ENCODE measurements at regions not wholly inside any gene's neighbourhood (a gene's known extent, or its start where the extent isn't known, plus 50 kb on each side); places are given as distances from the start of the nearest gene placed in this dataset.

DNA sequence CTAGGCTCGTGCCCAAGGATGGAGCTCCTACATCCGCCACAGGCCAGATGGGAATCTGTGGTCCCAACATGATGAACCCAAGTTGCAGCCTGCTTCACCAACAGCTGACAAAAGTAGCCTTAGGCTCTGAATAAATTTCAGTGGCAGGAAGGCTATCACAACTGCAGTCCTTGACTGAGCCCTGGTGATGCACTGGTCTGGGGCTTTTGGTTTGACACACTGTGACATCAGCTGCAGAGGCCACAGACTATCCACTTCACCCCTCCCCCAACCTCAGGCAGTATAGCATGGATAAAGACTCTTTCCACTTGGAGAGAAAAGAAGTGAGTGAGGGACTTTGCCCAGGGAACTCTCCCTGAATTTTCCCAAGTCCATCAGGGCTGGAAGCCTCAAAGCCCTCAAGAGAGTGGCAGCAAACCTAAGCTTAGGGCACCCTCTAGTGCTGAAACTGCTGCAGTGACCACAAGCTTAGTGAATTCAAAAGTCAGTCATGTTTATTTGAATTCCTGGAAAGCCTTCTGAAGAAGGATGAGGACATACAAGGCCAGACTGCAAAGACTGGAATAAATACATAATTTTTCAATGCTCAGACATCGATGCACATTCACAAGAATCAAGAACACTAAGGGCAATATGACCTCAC is 135.0 kb upstream of the TENT5D start:
- Histone ChIP-seq H3K36me3 (ENCODE audit: control insufficient read depth in 2 of 2, insufficient read depth in 1 of 2, low read length in 2 of 2) (no peaks in the 10 kb centered on the region), H3K4me3 (ENCODE audit: low read depth, low read length) (no peak overlapping the region), H3K27ac (ENCODE audit: extremely low read depth, low read depth, low read length) (no peak overlapping the region), H3K4me1 (ENCODE audit: control insufficient read depth, insufficient read depth, low read length) (no peaks in the 10 kb centered on the region), H3K9me3 (ENCODE audit: control insufficient read depth, insufficient read depth, low read depth, low read length) (no peaks in the 10 kb centered on the region)
- ChIA-PET POLR2A (no interaction called here), CTCF (interaction anchor here (0.6 to 1.7 kb wide), 8 partner anchors 8 to 830 kb away, joined by 3 to 8 read pairs (median 3); no protein-coding TSS in a partner anchor)
- TF ChIP-seq IKZF3 (tag by site-specific recombination; IDR thresholded peaks at IDR 0.05), result peak; percentile 8; the same call in 1 of the 2 replicates
- no peak for TF ChIP-seq ZBTB7A (tag by site-specific recombination; IDR thresholded peaks at IDR 0.05; ENCODE audit: low read depth)
- TF ChIP-seq ZNF560 (tag by site-specific recombination; IDR thresholded peaks at IDR 0.05; ENCODE audit: borderline replicate concordance), result no peak
- no peak for TF ChIP-seq ZBTB49 (tag by site-specific recombination; IDR thresholded peaks at IDR 0.05; ENCODE audit: low read depth)
- TF ChIP-seq ZNF19 (tag by site-specific recombination; IDR thresholded peaks at IDR 0.05; ENCODE audit: low read depth), result no peak
- TF ChIP-seq ZNF423 (tag by site-specific recombination; IDR thresholded peaks at IDR 0.05), result no peak
- no peak for TF ChIP-seq ZSCAN4 (tag by site-specific recombination; IDR thresholded peaks at IDR 0.05)
- TF ChIP-seq ZNF677 (tag by site-specific recombination; IDR thresholded peaks at IDR 0.05), result no peak
- no peak for TF ChIP-seq SCRT1 (tag by site-specific recombination; IDR thresholded peaks at IDR 0.05; ENCODE audit: borderline replicate concordance)
- peak; percentile 64 for TF ChIP-seq ZNF654 (tag by site-specific recombination; IDR thresholded peaks at IDR 0.05; ENCODE audit: low read depth)
- TF ChIP-seq ZNF37A (tag by site-specific recombination; IDR thresholded peaks at IDR 0.05), result no peak
- TF ChIP-seq GLI4 (tag by site-specific recombination; IDR thresholded peaks at IDR 0.05), result no peak
- no peak for TF ChIP-seq ZNF404 (tag by site-specific recombination; IDR thresholded peaks at IDR 0.05)
- TF ChIP-seq, protein P1, sequence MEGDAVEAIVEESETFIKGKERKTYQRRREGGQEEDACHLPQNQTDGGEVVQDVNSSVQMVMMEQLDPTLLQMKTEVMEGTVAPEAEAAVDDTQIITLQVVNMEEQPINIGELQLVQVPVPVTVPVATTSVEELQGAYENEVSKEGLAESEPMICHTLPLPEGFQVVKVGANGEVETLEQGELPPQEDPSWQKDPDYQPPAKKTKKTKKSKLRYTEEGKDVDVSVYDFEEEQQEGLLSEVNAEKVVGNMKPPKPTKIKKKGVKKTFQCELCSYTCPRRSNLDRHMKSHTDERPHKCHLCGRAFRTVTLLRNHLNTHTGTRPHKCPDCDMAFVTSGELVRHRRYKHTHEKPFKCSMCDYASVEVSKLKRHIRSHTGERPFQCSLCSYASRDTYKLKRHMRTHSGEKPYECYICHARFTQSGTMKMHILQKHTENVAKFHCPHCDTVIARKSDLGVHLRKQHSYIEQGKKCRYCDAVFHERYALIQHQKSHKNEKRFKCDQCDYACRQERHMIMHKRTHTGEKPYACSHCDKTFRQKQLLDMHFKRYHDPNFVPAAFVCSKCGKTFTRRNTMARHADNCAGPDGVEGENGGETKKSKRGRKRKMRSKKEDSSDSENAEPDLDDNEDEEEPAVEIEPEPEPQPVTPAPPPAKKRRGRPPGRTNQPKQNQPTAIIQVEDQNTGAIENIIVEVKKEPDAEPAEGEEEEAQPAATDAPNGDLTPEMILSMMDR (tag by site-specific recombination; IDR thresholded peaks at IDR 0.05), result 0 out of 2 replicates have a peak, but pooled peaks have one; percentile 28
- TF ChIP-seq ZNF146 (tag by site-specific recombination; IDR thresholded peaks at IDR 0.05), result no peak
- no peak for TF ChIP-seq ZNF18 (tag by site-specific recombination; IDR thresholded peaks at IDR 0.05)
- no peak for TF ChIP-seq ZNF248 (tag by site-specific recombination; IDR thresholded peaks at IDR 0.05)
- TF ChIP-seq ZNF549 (tag by site-specific recombination; IDR thresholded peaks at IDR 0.05), result no peak

DNA sequence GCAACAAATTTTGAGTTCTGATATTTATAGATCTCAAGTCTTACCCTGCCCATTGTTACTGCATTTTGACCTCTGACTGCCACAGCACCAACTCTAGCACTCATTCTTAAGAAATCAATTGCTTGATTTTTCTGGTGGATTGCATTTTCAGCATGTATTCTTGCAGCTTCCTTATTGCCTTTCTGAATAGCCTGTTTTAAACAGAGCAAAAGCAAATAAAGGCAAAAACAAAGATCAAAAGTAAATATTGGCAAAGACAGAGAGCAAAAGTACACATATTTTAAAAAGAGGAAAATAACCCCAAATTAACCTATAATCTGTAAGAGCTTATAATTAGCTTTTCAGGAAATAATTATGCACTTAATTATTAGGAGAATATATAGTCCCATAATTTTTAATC is 129.4 kb upstream of the TENT5D start:
- CTCF ChIA-PET, result interaction anchor here (0.6 kb wide), 1 partner anchor 1093 kb away, joined by 5 read pairs; no protein-coding TSS in a partner anchor
- H3K36me3 ChIP-seq (ENCODE audit: control insufficient read depth in 2 of 2, insufficient read depth in 1 of 2, low read length in 2 of 2), result no peaks in the 10 kb centered on the region
- H3K9me3 ChIP-seq (ENCODE audit: control insufficient read depth, insufficient read depth, low read depth, low read length), result no peaks in the 10 kb centered on the region; the same call in 1 of the 2 replicates
- no peak for TF ChIP-seq ZNF184 (tag by site-specific recombination; IDR thresholded peaks at IDR 0.05)
- no peak for TF ChIP-seq ZNF624 (tag by site-specific recombination; IDR thresholded peaks at IDR 0.05)
- no peak for TF ChIP-seq ZIC2 (tag by site-specific recombination; IDR thresholded peaks at IDR 0.05)
- no peak for TF ChIP-seq ZNF221 (tag by site-specific recombination; IDR thresholded peaks at IDR 0.05; ENCODE audit: borderline replicate concordance)
- TF ChIP-seq ZNF837 (tag by site-specific recombination; IDR thresholded peaks at IDR 0.05), result no peak
- TF ChIP-seq ZNF266 (tag by site-specific recombination; IDR thresholded peaks at IDR 0.05; ENCODE audit: low read depth), result no peak
- no peak for TF ChIP-seq ZBTB8A (tag by site-specific recombination; IDR thresholded peaks at IDR 0.05)
- POLR2A ChIA-PET, result no interaction called here
- no peaks in the 10 kb centered on the region for H3K4me1 ChIP-seq (ENCODE audit: control insufficient read depth, insufficient read depth, low read length)
- H3K4me3 ChIP-seq (ENCODE audit: low read depth, low read length), result no peak overlapping the region
- no peak overlapping the region for H3K27ac ChIP-seq (ENCODE audit: extremely low read depth, low read depth, low read length)

Measured in HEK293 (cell line).